Neural crest cell (in vitro differentiated cells): ENCODE measurements at regions not wholly inside any gene's neighbourhood (a gene's known extent, or its start where the extent isn't known, plus 50 kb on each side); places are given as distances from the start of the nearest gene placed in this dataset.

Experiments
- DNase-seq: peaks from one replicate; pipeline ENCODE4 v3.0.0; 2021; ENCODE audit warnings: low read depth, mixed read lengths, low spot score
- H3K27ac Mint-ChIP-seq: one replicate; pipeline ENCODE4 v1.8.0; 2021; ENCODE audit warnings: mild to moderate bottlenecking, mixed read lengths; ENCODE audit not compliant: unreplicated experiment
- H3K27me3 Mint-ChIP-seq: 2 replicates; pipeline ENCODE4 v1.8.0; 2021; ENCODE audit warnings: low read depth, mild to moderate bottlenecking, mixed read lengths
- H3K36me3 Mint-ChIP-seq: 2 replicates; pipeline ENCODE4 v1.8.0; 2021; ENCODE audit warnings: low read depth, mild to moderate bottlenecking, mixed read lengths
- H3K4me1 Mint-ChIP-seq: 2 replicates; pipeline ENCODE4 v1.8.0; 2021; ENCODE audit warnings: mixed read lengths
- H3K4me3 Mint-ChIP-seq: one replicate; pipeline ENCODE4 v1.8.0; 2021; ENCODE audit warnings: mild to moderate bottlenecking, mixed read lengths
- H3K9me3 Mint-ChIP-seq: 2 replicates; pipeline ENCODE4 v1.8.0; 2021; ENCODE audit warnings: mixed read lengths
- TF ChIP-seq, protein P1 (sequence below): fragments of 200-600 bp; sonication (generic); conservative IDR thresholded peaks from 2 replicates; pipeline ENCODE4 v1.5.0; 2021; ENCODE audit warnings: antibody characterized with exemption, mild to moderate bottlenecking

DNA sequence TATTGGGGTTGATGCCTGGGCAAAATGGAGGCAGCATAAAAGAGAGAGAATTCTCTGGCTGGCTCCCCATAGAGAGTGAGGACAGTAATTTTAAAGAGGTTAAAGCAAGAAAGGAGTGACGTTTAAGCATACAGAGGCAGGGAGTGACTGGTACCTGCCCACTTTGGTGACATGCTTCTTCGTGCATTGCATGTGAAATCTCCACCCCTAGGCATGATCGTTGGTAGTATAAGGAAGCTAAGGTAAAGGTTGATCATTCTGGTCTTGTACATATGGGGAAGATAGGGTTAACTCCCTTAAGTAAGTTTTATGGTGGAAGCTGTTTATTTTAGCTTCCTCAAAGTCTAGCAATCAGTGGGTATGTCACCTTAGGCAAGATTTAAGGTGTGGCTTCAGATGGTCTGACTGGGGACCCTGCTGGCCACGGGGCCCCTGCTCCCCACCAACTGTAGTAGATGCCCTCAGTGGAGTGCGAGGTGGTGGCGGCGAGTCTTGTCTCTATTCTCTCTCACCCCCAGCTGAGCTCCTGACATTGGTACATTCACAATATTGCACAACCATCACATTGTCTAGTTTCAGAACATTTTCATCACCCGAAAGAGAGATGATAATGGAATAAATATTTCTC, 797.5 kb upstream of the SPRY2 start:
- no peak overlapping the region for H3K4me3 Mint-ChIP-seq
- no peaks in the 10 kb centered on the region for H3K27me3 Mint-ChIP-seq
- no peaks in the 10 kb centered on the region for H3K9me3 Mint-ChIP-seq
- TF ChIP-seq, protein P1, sequence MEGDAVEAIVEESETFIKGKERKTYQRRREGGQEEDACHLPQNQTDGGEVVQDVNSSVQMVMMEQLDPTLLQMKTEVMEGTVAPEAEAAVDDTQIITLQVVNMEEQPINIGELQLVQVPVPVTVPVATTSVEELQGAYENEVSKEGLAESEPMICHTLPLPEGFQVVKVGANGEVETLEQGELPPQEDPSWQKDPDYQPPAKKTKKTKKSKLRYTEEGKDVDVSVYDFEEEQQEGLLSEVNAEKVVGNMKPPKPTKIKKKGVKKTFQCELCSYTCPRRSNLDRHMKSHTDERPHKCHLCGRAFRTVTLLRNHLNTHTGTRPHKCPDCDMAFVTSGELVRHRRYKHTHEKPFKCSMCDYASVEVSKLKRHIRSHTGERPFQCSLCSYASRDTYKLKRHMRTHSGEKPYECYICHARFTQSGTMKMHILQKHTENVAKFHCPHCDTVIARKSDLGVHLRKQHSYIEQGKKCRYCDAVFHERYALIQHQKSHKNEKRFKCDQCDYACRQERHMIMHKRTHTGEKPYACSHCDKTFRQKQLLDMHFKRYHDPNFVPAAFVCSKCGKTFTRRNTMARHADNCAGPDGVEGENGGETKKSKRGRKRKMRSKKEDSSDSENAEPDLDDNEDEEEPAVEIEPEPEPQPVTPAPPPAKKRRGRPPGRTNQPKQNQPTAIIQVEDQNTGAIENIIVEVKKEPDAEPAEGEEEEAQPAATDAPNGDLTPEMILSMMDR: no peak
- H3K36me3 Mint-ChIP-seq: no peaks in the 10 kb centered on the region
- no peak overlapping the region for H3K27ac Mint-ChIP-seq
- DNase-seq: no peak
- H3K4me1 Mint-ChIP-seq: peaks cover 19% of the 10 kb centered on the region

- DNase-seq: no peak
- H3K27me3 Mint-ChIP-seq: no peaks in the 10 kb centered on the region
- H3K36me3 Mint-ChIP-seq: peaks cover 9% of the 10 kb centered on the region
- peaks cover 17% of the 10 kb centered on the region for H3K9me3 Mint-ChIP-seq
- no peak overlapping the region for H3K27ac Mint-ChIP-seq
- TF ChIP-seq, protein P1: no peak
- peaks cover 3% of the 10 kb centered on the region for H3K4me1 Mint-ChIP-seq
- no peak overlapping the region for H3K4me3 Mint-ChIP-seq
These were observed 792.1 kb upstream of the SPRY2 start for GRCh38 chr13:81133066-81133465.

DNA sequence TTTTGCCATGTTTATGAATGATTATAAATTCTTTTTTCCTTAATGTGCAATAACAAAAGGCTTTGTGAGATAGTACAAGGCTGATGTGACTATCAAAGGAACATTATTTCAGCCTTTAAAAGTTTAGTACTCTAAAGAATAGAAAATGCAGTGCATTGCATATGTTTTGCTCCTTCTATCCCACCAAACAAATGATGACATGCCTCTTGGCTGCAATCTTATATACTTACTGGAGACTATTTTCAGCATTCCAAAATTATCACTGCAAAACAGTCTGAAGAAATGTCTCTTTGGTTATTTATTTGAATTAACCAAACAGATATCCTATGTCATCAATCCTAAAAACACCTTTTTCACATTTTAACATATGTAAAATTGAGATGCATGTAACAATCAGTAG, 776.5 kb upstream of the SPRY2 start:
- no peak for DNase-seq
- Mint-ChIP-seq H3K4me3 (no peak overlapping the region), H3K27me3 (no peaks in the 10 kb centered on the region), H3K36me3 (no peaks in the 10 kb centered on the region), H3K9me3 (no peaks in the 10 kb centered on the region), H3K4me1 (no peaks in the 10 kb centered on the region), H3K27ac (no peak overlapping the region)
- TF ChIP-seq, protein P1: no peak

- H3K27ac Mint-ChIP-seq: no peak overlapping the region
- no peak for DNase-seq
- no peaks in the 10 kb centered on the region for H3K27me3 Mint-ChIP-seq
- H3K9me3 Mint-ChIP-seq: no peaks in the 10 kb centered on the region
- no peaks in the 10 kb centered on the region for H3K4me1 Mint-ChIP-seq
- TF ChIP-seq, protein P1: no peak
- no peak overlapping the region for H3K4me3 Mint-ChIP-seq
- H3K36me3 Mint-ChIP-seq: no peaks in the 10 kb centered on the region
These were observed 775.7 kb upstream of the SPRY2 start for GRCh38 chr13:81116461-81117282.

DNA sequence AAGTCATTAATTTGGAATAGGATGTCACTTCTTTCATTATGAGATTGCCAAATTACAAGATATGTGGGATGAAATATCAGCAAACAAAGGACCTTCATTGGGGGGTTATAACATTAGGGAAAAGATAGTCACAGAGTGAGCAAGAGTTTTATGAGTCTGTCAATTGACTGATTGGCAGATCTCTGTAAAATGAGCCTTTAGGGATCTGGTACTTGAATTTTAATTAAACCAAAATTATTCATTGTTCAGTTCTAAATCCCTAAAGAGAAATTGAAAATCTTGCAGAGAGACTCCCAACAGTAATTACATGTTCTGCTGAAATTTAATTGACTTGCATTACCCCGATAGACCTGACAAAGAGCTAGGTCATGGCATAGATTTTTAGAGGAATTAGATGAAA, 768.1 kb upstream of the SPRY2 start:
- Mint-ChIP-seq H3K27ac (no peak overlapping the region), H3K4me3 (no peak overlapping the region), H3K4me1 (no peaks in the 10 kb centered on the region), H3K36me3 (no peaks in the 10 kb centered on the region), H3K9me3 (no peaks in the 10 kb centered on the region), H3K27me3 (no peaks in the 10 kb centered on the region)
- DNase-seq: no peak
- TF ChIP-seq, protein P1: no peak
